Keratinocyte (primary cell): ENCODE measurements at regions not wholly inside any gene's neighbourhood (a gene's known extent, or its start where the extent isn't known, plus 50 kb on each side); places are given as distances from the start of the nearest gene placed in this dataset.

Experiments
- DNase-seq: peaks from one replicate; pipeline ENCODE4 v3.0.0-alpha.2; 2011; ENCODE audit warnings: low read depth, missing footprints, low spot score
- FAIRE-seq: peaks from 2 replicates; lab custom pipeline; 2011; peaks lifted over from hg19 to GRCh38; lab: Jason Lieb, UNC
- H2AFZ ChIP-seq: 2 replicates; pipeline ENCODE4 v1.6.0; 2012; ENCODE audit warnings: low read length, control low read depth, inconsistent platforms; ENCODE audit not compliant: control insufficient read depth
- H3K27ac ChIP-seq: 2 replicates; pipeline ENCODE4 v1.5.1; 2011; ENCODE audit warnings: low read length; ENCODE audit not compliant: control insufficient read depth, insufficient read depth
- H3K27me3 ChIP-seq: 3 replicates; pipeline ENCODE4 v1.6.0; 2011; ENCODE audit warnings: low read length; ENCODE audit not compliant: control insufficient read depth, insufficient read depth; ENCODE audit errors: extremely low read depth
- H3K36me3 ChIP-seq, 2 experiments: 2 replicates in 1 of 2; 3 replicates in 1 of 2; pipeline ENCODE4 v1.5.1; 2011; ENCODE audit warnings: low read length in 2 of 2, mild to moderate bottlenecking in 1 of 2; ENCODE audit not compliant: control insufficient read depth in 2 of 2, insufficient read depth in 2 of 2; ENCODE audit errors: extremely low read depth in 1 of 2
- H3K4me1 ChIP-seq: 3 replicates; pipeline ENCODE4 v1.5.1; 2011; ENCODE audit warnings: low read length; ENCODE audit not compliant: control insufficient read depth, insufficient read depth; ENCODE audit errors: extremely low read depth
- H3K4me2 ChIP-seq: 3 replicates; pipeline ENCODE4 v1.6.0; 2011; ENCODE audit warnings: low read depth, low read length; ENCODE audit not compliant: control insufficient read depth, insufficient read depth; ENCODE audit errors: extremely low read depth
- H3K4me3 ChIP-seq, 3 experiments: fragments of 200-600 bp in 1 of 3; sonication (generic) in 1 of 3; 2 replicates in 2 of 3; 3 replicates in 1 of 3; pipeline ENCODE4 v1.5.1; 2011 to 2016; ENCODE audit warnings: low read length in 3 of 3, mild to moderate bottlenecking in 3 of 3, control low read depth in 2 of 3, inconsistent platforms in 1 of 3, low read depth in 1 of 3, mixed read lengths in 1 of 3, mixed run types in 1 of 3, moderate library complexity in 1 of 3; ENCODE audit not compliant: control insufficient read depth in 2 of 3, insufficient read depth in 2 of 3; ENCODE audit errors: extremely low read depth in 1 of 3
- H3K79me2 ChIP-seq: 2 replicates; pipeline ENCODE4 v1.6.0; 2012; ENCODE audit warnings: low read length; ENCODE audit not compliant: control insufficient read depth, insufficient read depth
- H3K9ac ChIP-seq: 3 replicates; pipeline ENCODE4 v1.6.0; 2011; ENCODE audit warnings: low read length; ENCODE audit not compliant: control insufficient read depth, insufficient read depth; ENCODE audit errors: extremely low read depth
- H3K9me1 ChIP-seq: 3 replicates; pipeline ENCODE4 v1.6.0; 2011; ENCODE audit warnings: low read length; ENCODE audit not compliant: control insufficient read depth, insufficient read depth; ENCODE audit errors: extremely low read depth
- H3K9me3 ChIP-seq: 2 replicates; pipeline ENCODE4 v1.5.1; 2012; ENCODE audit warnings: low read depth, low read length; ENCODE audit not compliant: control insufficient read depth
- H4K20me1 ChIP-seq: 3 replicates; pipeline ENCODE4 v1.6.0; 2011; ENCODE audit warnings: low read length; ENCODE audit not compliant: control insufficient read depth, insufficient read depth; ENCODE audit errors: extremely low read depth
- EZH2 ChIP-seq: IDR thresholded peaks from one replicate; pipeline ENCODE4 v1.6.1; 2012; ENCODE audit warnings: inconsistent platforms, mild to moderate bottlenecking, low read length, moderate library complexity
- dilution Hi-C: fragments of 300-500 bp; cut with MboI; formaldehyde crosslinking; loops from one replicate; pipeline ENCODE4 v1.7.0; 2020; ENCODE audit warnings: low sequenced_read_pairs; ENCODE audit not compliant: extremely low pct_ligation_motif_present
- TF ChIP-seq, protein P1 (sequence below), 3 experiments: IDR thresholded peaks in 1 of 3; conservative IDR thresholded peaks in 1 of 3; optimal IDR thresholded peaks in 1 of 3; 2 replicates in 2 of 3; 3 replicates in 1 of 3; pipeline versions ENCODE3 to v1.5.1; 2011; ENCODE audit warnings: low read length in 3 of 3, mild to moderate bottlenecking in 3 of 3, moderate library complexity in 2 of 3, control low read depth in 1 of 3, inconsistent platforms in 1 of 3; ENCODE audit not compliant: insufficient read depth in 2 of 3; ENCODE audit errors: extremely low read depth in 1 of 3

DNA sequence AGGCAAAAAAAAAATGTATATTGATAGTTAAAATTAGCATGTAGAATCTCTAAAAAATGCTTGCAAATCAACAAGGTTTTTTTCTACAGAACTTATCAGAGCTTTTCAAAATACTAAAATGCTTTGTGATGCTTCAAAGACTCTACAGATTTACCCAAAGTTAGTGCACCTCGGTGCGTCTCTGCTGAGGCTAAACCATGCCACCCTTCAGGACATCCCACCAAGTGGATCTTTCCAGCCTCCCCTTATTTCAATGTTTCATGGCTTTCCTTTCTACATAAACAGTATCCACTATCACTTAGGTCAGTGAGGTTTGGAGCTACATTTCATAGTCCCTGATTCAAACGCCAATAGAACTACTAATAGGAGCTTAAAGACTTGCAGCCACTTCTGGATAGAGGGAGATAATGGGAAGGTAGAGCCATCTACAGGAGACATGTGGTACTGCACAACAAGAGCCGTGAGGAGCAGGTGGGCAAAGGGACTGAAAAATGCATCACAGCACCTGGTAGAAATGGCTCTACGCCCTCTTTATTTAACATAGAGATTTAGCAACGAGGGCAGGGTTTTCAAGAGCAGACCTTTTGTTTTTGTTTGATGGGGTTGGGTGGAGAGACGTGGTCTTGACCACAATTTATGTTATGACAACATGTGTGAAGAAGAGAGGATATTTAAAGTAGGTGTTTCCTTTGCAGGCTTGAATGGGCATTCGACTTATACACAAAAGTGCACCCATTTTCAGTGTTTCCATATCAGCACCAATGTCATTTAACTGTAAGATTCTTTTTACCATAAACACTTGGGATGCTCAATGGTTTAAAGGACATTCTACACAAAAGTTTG lies 56.1 kb upstream of the SLC35G4 start:
- dilution Hi-C loops = no loop called here
- Histone ChIP-seq H4K20me1 (no peaks in the 10 kb centered on the region), H2AFZ (no peak overlapping the region), H3K4me3 (no peak overlapping the region), H3K79me2 (no peaks in the 10 kb centered on the region), H3K9ac (no peak overlapping the region), H3K4me2 (no peak overlapping the region), H3K4me1 (no peaks in the 10 kb centered on the region), H3K27me3 (no peaks in the 10 kb centered on the region), H3K36me3 (no peaks in the 10 kb centered on the region), H3K9me1 (no peaks in the 10 kb centered on the region), H3K9me3 (no peaks in the 10 kb centered on the region), H3K27ac (no peak overlapping the region)
- FAIRE-seq (peak; percentile 5), DNase-seq (peak; percentile 9)
- TF ChIP-seq EZH2 = no peak
- TF ChIP-seq, protein P1, sequence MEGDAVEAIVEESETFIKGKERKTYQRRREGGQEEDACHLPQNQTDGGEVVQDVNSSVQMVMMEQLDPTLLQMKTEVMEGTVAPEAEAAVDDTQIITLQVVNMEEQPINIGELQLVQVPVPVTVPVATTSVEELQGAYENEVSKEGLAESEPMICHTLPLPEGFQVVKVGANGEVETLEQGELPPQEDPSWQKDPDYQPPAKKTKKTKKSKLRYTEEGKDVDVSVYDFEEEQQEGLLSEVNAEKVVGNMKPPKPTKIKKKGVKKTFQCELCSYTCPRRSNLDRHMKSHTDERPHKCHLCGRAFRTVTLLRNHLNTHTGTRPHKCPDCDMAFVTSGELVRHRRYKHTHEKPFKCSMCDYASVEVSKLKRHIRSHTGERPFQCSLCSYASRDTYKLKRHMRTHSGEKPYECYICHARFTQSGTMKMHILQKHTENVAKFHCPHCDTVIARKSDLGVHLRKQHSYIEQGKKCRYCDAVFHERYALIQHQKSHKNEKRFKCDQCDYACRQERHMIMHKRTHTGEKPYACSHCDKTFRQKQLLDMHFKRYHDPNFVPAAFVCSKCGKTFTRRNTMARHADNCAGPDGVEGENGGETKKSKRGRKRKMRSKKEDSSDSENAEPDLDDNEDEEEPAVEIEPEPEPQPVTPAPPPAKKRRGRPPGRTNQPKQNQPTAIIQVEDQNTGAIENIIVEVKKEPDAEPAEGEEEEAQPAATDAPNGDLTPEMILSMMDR (optimal IDR thresholded peaks at IDR 0.05 in 1 of 3, IDR thresholded peaks at IDR 0.05 in 1 of 3, conservative IDR thresholded peaks at IDR 0.05 in 1 of 3; ENCODE audit: extremely low read depth in 1 of 3, insufficient read depth in 2 of 3, low read length in 3 of 3) = peak; percentile 83 to 95 (median 88)

GRCh38 chr18:11548916-11549551 lies 60.4 kb upstream of the SLC35G4 start:
- no peak overlapping the region for H3K27ac ChIP-seq
- no peaks in the 10 kb centered on the region for H3K4me1 ChIP-seq
- H4K20me1 ChIP-seq = no peaks in the 10 kb centered on the region
- FAIRE-seq (no peak), DNase-seq (no peak)
- H3K4me3 ChIP-seq = no peak overlapping the region
- no peaks in the 10 kb centered on the region for H3K9me1 ChIP-seq
- H3K36me3 ChIP-seq = no peaks in the 10 kb centered on the region
- no peak overlapping the region for H3K4me2 ChIP-seq
- TF ChIP-seq EZH2 = no peak
- TF ChIP-seq, protein P1 (optimal IDR thresholded peaks at IDR 0.05 in 1 of 3, IDR thresholded peaks at IDR 0.05 in 1 of 3, conservative IDR thresholded peaks at IDR 0.05 in 1 of 3; ENCODE audit: extremely low read depth in 1 of 3, insufficient read depth in 2 of 3, low read length in 3 of 3) = no peak
- H3K27me3 ChIP-seq = no peaks in the 10 kb centered on the region
- dilution Hi-C loops = no loop called here
- no peaks in the 10 kb centered on the region for H3K79me2 ChIP-seq
- H3K9me3 ChIP-seq = no peaks in the 10 kb centered on the region
- H3K9ac ChIP-seq = no peak overlapping the region
- no peak overlapping the region for H2AFZ ChIP-seq
